ENCODE measurements at regions not wholly inside any gene's neighbourhood (a gene's known extent, or its start where the extent isn't known, plus 50 kb on each side); places are given as distances from the start of the nearest gene placed in this dataset.

DNA sequence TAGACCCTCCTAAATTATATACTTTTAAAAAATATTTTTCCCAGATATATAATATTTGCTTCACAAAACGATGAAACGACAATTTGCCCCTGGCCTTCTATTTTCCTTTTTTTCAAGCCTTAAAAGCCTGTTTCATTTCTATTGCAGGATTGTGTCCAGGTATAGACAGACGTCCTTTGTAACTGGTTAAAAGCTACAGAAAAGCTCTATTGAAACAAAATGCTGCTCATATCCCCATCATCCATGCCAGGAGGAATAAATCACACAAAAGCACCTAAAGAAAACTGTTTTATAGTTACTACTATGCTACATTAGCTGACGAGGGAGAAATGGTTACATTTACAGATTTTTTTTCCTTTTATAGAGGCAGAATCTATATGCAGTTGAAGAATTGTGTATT lies 765.1 kb downstream of the DIAPH3 start:
- Histone ChIP-seq H3K27me3 (ENCODE audit: insufficient read depth) (no peaks in the 10 kb centered on the region), H3K27ac (ENCODE audit: low read depth) (no peak overlapping the region), H3K4me3 (no peak overlapping the region), H3F3A (replicated peaks; ENCODE audit: low read depth) (no peaks in the 10 kb centered on the region), H3K79me2 (replicated peaks; ENCODE audit: insufficient read depth) (no peaks in the 10 kb centered on the region), H3K4me1 (ENCODE audit: insufficient read depth) (no peaks in the 10 kb centered on the region), H4K20me1 (replicated peaks; ENCODE audit: insufficient read depth) (no peaks in the 10 kb centered on the region), H3K36me3 (ENCODE audit: insufficient read depth) (no peaks in the 10 kb centered on the region), H3K4me2 (no peak overlapping the region), H2AFZ (no peak overlapping the region), H3K9me2 (ENCODE audit: insufficient read depth) (peaks cover 6% of the 10 kb centered on the region; the same call in 1 of the 2 replicates)
- ATAC-seq (no peak), DNase-seq (ENCODE audit: low spot score) (no peak)
- H3K9me3 Mint-ChIP-seq: peaks cover 8% of the 10 kb centered on the region; the same call in 2 of the 3 replicates
- H3K4me1 Mint-ChIP-seq: peaks cover 13% of the 10 kb centered on the region; the same call in 2 of the 3 replicates
- H3K4me3 Mint-ChIP-seq: no peak overlapping the region
- H3K27me3 Mint-ChIP-seq (ENCODE audit: insufficient read depth, low read depth, poor library complexity): no peaks in the 10 kb centered on the region
- TF ChIP-seq, protein P1, sequence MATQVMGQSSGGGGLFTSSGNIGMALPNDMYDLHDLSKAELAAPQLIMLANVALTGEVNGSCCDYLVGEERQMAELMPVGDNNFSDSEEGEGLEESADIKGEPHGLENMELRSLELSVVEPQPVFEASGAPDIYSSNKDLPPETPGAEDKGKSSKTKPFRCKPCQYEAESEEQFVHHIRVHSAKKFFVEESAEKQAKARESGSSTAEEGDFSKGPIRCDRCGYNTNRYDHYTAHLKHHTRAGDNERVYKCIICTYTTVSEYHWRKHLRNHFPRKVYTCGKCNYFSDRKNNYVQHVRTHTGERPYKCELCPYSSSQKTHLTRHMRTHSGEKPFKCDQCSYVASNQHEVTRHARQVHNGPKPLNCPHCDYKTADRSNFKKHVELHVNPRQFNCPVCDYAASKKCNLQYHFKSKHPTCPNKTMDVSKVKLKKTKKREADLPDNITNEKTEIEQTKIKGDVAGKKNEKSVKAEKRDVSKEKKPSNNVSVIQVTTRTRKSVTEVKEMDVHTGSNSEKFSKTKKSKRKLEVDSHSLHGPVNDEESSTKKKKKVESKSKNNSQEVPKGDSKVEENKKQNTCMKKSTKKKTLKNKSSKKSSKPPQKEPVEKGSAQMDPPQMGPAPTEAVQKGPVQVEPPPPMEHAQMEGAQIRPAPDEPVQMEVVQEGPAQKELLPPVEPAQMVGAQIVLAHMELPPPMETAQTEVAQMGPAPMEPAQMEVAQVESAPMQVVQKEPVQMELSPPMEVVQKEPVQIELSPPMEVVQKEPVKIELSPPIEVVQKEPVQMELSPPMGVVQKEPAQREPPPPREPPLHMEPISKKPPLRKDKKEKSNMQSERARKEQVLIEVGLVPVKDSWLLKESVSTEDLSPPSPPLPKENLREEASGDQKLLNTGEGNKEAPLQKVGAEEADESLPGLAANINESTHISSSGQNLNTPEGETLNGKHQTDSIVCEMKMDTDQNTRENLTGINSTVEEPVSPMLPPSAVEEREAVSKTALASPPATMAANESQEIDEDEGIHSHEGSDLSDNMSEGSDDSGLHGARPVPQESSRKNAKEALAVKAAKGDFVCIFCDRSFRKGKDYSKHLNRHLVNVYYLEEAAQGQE (IDR thresholded peaks at IDR 0.05; ENCODE audit: unreplicated experiment): no peak
- TF ChIP-seq, protein P2, sequence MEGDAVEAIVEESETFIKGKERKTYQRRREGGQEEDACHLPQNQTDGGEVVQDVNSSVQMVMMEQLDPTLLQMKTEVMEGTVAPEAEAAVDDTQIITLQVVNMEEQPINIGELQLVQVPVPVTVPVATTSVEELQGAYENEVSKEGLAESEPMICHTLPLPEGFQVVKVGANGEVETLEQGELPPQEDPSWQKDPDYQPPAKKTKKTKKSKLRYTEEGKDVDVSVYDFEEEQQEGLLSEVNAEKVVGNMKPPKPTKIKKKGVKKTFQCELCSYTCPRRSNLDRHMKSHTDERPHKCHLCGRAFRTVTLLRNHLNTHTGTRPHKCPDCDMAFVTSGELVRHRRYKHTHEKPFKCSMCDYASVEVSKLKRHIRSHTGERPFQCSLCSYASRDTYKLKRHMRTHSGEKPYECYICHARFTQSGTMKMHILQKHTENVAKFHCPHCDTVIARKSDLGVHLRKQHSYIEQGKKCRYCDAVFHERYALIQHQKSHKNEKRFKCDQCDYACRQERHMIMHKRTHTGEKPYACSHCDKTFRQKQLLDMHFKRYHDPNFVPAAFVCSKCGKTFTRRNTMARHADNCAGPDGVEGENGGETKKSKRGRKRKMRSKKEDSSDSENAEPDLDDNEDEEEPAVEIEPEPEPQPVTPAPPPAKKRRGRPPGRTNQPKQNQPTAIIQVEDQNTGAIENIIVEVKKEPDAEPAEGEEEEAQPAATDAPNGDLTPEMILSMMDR (conservative IDR thresholded peaks at IDR 0.05; ENCODE audit: low read depth in 2 of 2): no peak
- TF ChIP-seq ZNF331 (CRISPR knock-in tag; IDR thresholded peaks at IDR 0.05; ENCODE audit: low read depth) (no peak), STAT1 (IDR thresholded peaks at IDR 0.05; ENCODE audit: unreplicated experiment) (no peak)
- H3K27ac Mint-ChIP-seq: no peak overlapping the region
- H3K36me3 Mint-ChIP-seq (ENCODE audit: low read depth): peaks cover 7% of the 10 kb centered on the region; the same call in 2 of the 3 replicates

DNA sequence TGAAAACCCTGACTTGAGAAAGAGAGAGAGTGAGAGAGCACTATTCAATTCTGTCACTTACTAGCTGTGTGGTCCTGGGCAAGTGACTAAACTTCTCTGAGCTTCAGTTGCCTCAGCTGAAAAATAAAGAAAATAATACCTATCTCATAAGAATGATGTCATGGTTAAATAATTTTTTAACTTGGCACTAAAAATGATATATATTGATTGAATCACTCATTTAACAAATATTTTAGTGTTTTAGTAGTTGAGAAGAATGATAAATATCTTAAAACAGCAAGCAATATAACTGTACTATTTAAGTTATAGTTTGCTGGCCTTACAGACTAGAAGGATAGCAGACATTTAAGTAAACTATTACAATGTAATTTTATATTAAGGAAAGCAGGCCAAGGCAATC lies 764.2 kb downstream of the DIAPH3 start:
- Histone ChIP-seq H3K4me3 (no peak overlapping the region), H2AFZ (no peak overlapping the region), H3K79me2 (replicated peaks; ENCODE audit: insufficient read depth) (no peaks in the 10 kb centered on the region), H4K20me1 (replicated peaks; ENCODE audit: insufficient read depth) (no peaks in the 10 kb centered on the region), H3K36me3 (ENCODE audit: insufficient read depth) (no peaks in the 10 kb centered on the region), H3K9me2 (ENCODE audit: insufficient read depth) (peaks cover 6% of the 10 kb centered on the region; the same call in 1 of the 2 replicates), H3K27ac (ENCODE audit: low read depth) (no peak overlapping the region), H3F3A (replicated peaks; ENCODE audit: low read depth) (no peaks in the 10 kb centered on the region), H3K4me1 (ENCODE audit: insufficient read depth) (no peaks in the 10 kb centered on the region), H3K4me2 (no peak overlapping the region), H3K27me3 (ENCODE audit: insufficient read depth) (no peaks in the 10 kb centered on the region)
- Mint-ChIP-seq H3K27ac (no peak overlapping the region), H3K27me3 (ENCODE audit: insufficient read depth, low read depth, poor library complexity) (no peaks in the 10 kb centered on the region), H3K9me3 (peaks cover 12% of the 10 kb centered on the region; the same call in 2 of the 3 replicates), H3K4me1 (peaks cover 10% of the 10 kb centered on the region; the same call in 2 of the 3 replicates), H3K4me3 (no peak overlapping the region), H3K36me3 (ENCODE audit: low read depth) (peaks cover 11% of the 10 kb centered on the region; the same call in 2 of the 3 replicates)
- DNase-seq (ENCODE audit: low spot score) (no peak), ATAC-seq (no peak)
- TF ChIP-seq STAT1 (IDR thresholded peaks at IDR 0.05; ENCODE audit: unreplicated experiment) (no peak), EZH2 (IDR thresholded peaks at IDR 0.05; ENCODE audit: low read depth, unreplicated experiment) (no peak), ZNF114 (CRISPR knock-in tag; IDR thresholded peaks at IDR 0.05) (no peak), POLR2AphosphoS5 (IDR thresholded peaks at IDR 0.05; ENCODE audit: low read depth) (no peak), NANOG (IDR thresholded peaks at IDR 0.05; ENCODE audit: borderline replicate concordance) (no peak), JUNB (IDR thresholded peaks at IDR 0.05; ENCODE audit: unreplicated experiment) (no peak), ZNF331 (CRISPR knock-in tag; IDR thresholded peaks at IDR 0.05; ENCODE audit: low read depth) (no peak), EZH2phosphoT487 (IDR thresholded peaks at IDR 0.05; ENCODE audit: unreplicated experiment) (no peak)
- TF ChIP-seq, protein P3, sequence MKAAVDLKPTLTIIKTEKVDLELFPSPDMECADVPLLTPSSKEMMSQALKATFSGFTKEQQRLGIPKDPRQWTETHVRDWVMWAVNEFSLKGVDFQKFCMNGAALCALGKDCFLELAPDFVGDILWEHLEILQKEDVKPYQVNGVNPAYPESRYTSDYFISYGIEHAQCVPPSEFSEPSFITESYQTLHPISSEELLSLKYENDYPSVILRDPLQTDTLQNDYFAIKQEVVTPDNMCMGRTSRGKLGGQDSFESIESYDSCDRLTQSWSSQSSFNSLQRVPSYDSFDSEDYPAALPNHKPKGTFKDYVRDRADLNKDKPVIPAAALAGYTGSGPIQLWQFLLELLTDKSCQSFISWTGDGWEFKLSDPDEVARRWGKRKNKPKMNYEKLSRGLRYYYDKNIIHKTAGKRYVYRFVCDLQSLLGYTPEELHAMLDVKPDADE (IDR thresholded peaks at IDR 0.05): no peak

Measured in GM23338 (cell line).